Stimulated activated CD8-positive, alpha-beta memory T cell treated with anti-CD3 and anti-CD28 coated beads, Interleukin-7, amount 100 ng/mL, for 24 hours (primary cell): ENCODE measurements at regions not wholly inside any gene's neighbourhood (a gene's known extent, or its start where the extent isn't known, plus 50 kb on each side); places are given as distances from the start of the nearest gene placed in this dataset.

Experiments used
- DNase-seq: peaks from one replicate; pipeline ENCODE4 v3.0.0-alpha.2; 2020; ENCODE audit warnings: low read depth

GRCh38 chr3:127374086-127375010, 86.5 kb upstream of the PRR20G start:
- no peak for DNase-seq

GRCh38 chr3:127373441-127374085, 85.7 kb upstream of the PRR20G start:
- DNase-seq, result no peak

GRCh38 chr3:127371846-127372245, 84.0 kb upstream of the PRR20G start:
- no peak for DNase-seq

GRCh38 chr3:127371334-127371733, 83.5 kb upstream of the PRR20G start:
- no peak for DNase-seq

GRCh38 chr3:127370906-127371305, 83.1 kb upstream of the PRR20G start:
- DNase-seq, result no peak

- DNase-seq, result no peak
Measured at GRCh38 chr3:127369356-127369935, 81.6 kb upstream of the PRR20G start.

GRCh38 chr3:127368186-127369032, 80.6 kb upstream of the PRR20G start:
- DNase-seq, result no peak

GRCh38 chr3:127367593-127367992, 79.7 kb upstream of the PRR20G start:
- no peak for DNase-seq

GRCh38 chr3:127366383-127366782, 78.5 kb upstream of the PRR20G start:
- DNase-seq, result no peak

GRCh38 chr3:127365163-127365798, 77.4 kb upstream of the PRR20G start:
- DNase-seq, result no peak

GRCh38 chr3:127363891-127364290, 76.0 kb upstream of the PRR20G start:
- DNase-seq, result no peak

- no peak for DNase-seq
Measured at GRCh38 chr3:127363171-127363570, 75.3 kb upstream of the PRR20G start.

GRCh38 chr3:127360647-127361046, 72.8 kb upstream of the PRR20G start:
- DNase-seq, result no peak

- DNase-seq, result no peak
Measured at GRCh38 chr3:127358641-127359040, 70.8 kb upstream of the PRR20G start.

- no peak for DNase-seq
Measured at GRCh38 chr3:127356381-127356780, 68.5 kb upstream of the PRR20G start.

- DNase-seq, result no peak
Measured at GRCh38 chr3:127354761-127355160, 66.9 kb upstream of the PRR20G start.

GRCh38 chr3:127352612-127353011, 64.8 kb upstream of the PRR20G start:
- DNase-seq, result no peak

- no peak for DNase-seq
Measured at GRCh38 chr3:127351775-127352350, 64.0 kb upstream of the PRR20G start.

GRCh38 chr3:127351321-127351720, 63.5 kb upstream of the PRR20G start:
- no peak for DNase-seq

GRCh38 chr3:127350172-127351050, 62.6 kb upstream of the PRR20G start:
- DNase-seq, result no peak
